ENCODE measurements at regions not wholly inside any gene's neighbourhood (a gene's known extent, or its start where the extent isn't known, plus 50 kb on each side); places are given as distances from the start of the nearest gene placed in this dataset.

DNA sequence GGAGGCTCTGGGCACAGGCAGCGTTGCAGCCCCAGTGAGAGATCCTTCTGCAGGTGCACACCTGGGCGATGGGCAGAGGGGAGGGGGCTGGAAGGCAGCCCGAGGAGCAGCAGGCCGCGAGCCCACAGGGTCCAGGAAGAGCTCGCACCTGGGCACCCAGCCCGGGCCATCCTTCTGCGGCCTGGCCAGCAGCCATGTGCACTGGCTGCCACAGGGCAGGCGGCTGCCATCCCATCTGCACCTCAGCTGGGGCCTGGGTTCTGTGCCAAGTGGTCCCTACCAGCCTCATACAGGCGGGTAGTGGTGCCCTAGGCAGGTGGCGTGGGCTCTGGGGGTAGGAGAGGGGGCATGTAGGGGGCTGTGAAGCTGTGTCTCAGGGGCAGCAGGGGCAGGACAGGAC, 197.2 kb downstream of the RBFOX3 start:
- FAIRE-seq (no peak), DNase-seq (ENCODE audit: low read depth, low spot score) (no peak)
- H3K9me3 ChIP-seq (replicated peaks; ENCODE audit: control insufficient read depth, insufficient read depth, low read length): no peaks in the 10 kb centered on the region
- no peak overlapping the region for H3K27ac ChIP-seq (ENCODE audit: insufficient read depth, low read depth, low read length)
- no peaks in the 10 kb centered on the region for H3K4me1 ChIP-seq (ENCODE audit: control insufficient read depth, extremely low read depth, insufficient read depth, low read length)
- ChIA-PET CTCF (interaction anchor here (1.2 kb wide), 1 partner anchor 22 kb away, joined by 5 read pairs; no protein-coding TSS in a partner anchor), POLR2A (no interaction called here)
- no peaks in the 10 kb centered on the region for H3K79me2 ChIP-seq (ENCODE audit: control insufficient read depth, insufficient read depth, low read length)
- no peaks in the 10 kb centered on the region for H3K27me3 ChIP-seq (ENCODE audit: control insufficient read depth in 2 of 2, insufficient read depth in 2 of 2, low read length in 2 of 2)
- BruUV-seq (replicated peaks): no TSS peak
- no peak overlapping the region for H3K9ac ChIP-seq (replicated peaks; ENCODE audit: extremely low read depth, insufficient read depth, low read length)
- intact Hi-C loops (cut with micrococcal nuclease): no loop called here
- dilution Hi-C loops (cut with MboI; ENCODE audit: extremely low pct_ligation_motif_present, low sequenced_read_pairs): no loop called here
- no peak overlapping the region for H3K4me3 ChIP-seq (replicated peaks in 1 of 3; ENCODE audit: insufficient read depth in 1 of 3, low read depth in 1 of 3, low read length in 3 of 3)
- no peaks in the 10 kb centered on the region for H3K9me1 ChIP-seq (replicated peaks; ENCODE audit: control insufficient read depth, extremely low read depth, insufficient read depth, low read length)
- no peaks in the 10 kb centered on the region for H3K36me3 ChIP-seq (ENCODE audit: control insufficient read depth in 2 of 2, extremely low read depth in 1 of 2, insufficient read depth in 2 of 2, low read length in 2 of 2)
- H4K20me1 ChIP-seq (replicated peaks; ENCODE audit: control insufficient read depth, extremely low read depth, insufficient read depth, low read length): no peaks in the 10 kb centered on the region
- no peak overlapping the region for H3K4me2 ChIP-seq (ENCODE audit: insufficient read depth, low read length)
- no peak overlapping the region for H2AFZ ChIP-seq (ENCODE audit: low read depth, low read length)
- TF ChIP-seq FOS (IDR thresholded peaks at IDR 0.05; ENCODE audit: borderline replicate concordance, insufficient read depth, low read length) (no peak), MAX (IDR thresholded peaks at IDR 0.05; ENCODE audit: insufficient read depth, insufficient read length) (no peak), POLR2AphosphoS5 (IDR thresholded peaks at IDR 0.05; ENCODE audit: insufficient read depth, low read depth, low read length) (no peak), MYC (IDR thresholded peaks at IDR 0.05; ENCODE audit: low read depth, low read length) (no peak), GATA2 (IDR thresholded peaks at IDR 0.05; ENCODE audit: insufficient read depth, insufficient read length, low read depth, low read length) (no peak), POLR2A (IDR thresholded peaks at IDR 0.05; ENCODE audit: low read depth, low read length) (no peak), JUN (IDR thresholded peaks at IDR 0.05; ENCODE audit: borderline replicate concordance, insufficient read depth, insufficient read length, low read depth) (no peak), EZH2 (IDR thresholded peaks at IDR 0.05; ENCODE audit: borderline replicate concordance, low read depth, low read length, severe bottlenecking) (no peak)
- TF ChIP-seq, protein P1, sequence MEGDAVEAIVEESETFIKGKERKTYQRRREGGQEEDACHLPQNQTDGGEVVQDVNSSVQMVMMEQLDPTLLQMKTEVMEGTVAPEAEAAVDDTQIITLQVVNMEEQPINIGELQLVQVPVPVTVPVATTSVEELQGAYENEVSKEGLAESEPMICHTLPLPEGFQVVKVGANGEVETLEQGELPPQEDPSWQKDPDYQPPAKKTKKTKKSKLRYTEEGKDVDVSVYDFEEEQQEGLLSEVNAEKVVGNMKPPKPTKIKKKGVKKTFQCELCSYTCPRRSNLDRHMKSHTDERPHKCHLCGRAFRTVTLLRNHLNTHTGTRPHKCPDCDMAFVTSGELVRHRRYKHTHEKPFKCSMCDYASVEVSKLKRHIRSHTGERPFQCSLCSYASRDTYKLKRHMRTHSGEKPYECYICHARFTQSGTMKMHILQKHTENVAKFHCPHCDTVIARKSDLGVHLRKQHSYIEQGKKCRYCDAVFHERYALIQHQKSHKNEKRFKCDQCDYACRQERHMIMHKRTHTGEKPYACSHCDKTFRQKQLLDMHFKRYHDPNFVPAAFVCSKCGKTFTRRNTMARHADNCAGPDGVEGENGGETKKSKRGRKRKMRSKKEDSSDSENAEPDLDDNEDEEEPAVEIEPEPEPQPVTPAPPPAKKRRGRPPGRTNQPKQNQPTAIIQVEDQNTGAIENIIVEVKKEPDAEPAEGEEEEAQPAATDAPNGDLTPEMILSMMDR (IDR thresholded peaks at IDR 0.05; ENCODE audit: extremely low read depth in 1 of 2, insufficient read depth in 1 of 2, low read depth in 1 of 2, low read length in 2 of 2): no peak
